Neural crest cell (in vitro differentiated cells): ENCODE measurements at regions not wholly inside any gene's neighbourhood (a gene's known extent, or its start where the extent isn't known, plus 50 kb on each side); places are given as distances from the start of the nearest gene placed in this dataset.
A peak's percentile ranks its signal among the peaks of the same experiment; 100 is the strongest.

Experiments
- DNase-seq: peaks from one replicate; pipeline ENCODE4 v3.0.0; 2021; ENCODE audit warnings: low read depth, mixed read lengths, low spot score
- H3K27ac Mint-ChIP-seq: one replicate; pipeline ENCODE4 v1.8.0; 2021; ENCODE audit warnings: mild to moderate bottlenecking, mixed read lengths; ENCODE audit not compliant: unreplicated experiment
- H3K27me3 Mint-ChIP-seq: 2 replicates; pipeline ENCODE4 v1.8.0; 2021; ENCODE audit warnings: low read depth, mild to moderate bottlenecking, mixed read lengths
- H3K36me3 Mint-ChIP-seq: 2 replicates; pipeline ENCODE4 v1.8.0; 2021; ENCODE audit warnings: low read depth, mild to moderate bottlenecking, mixed read lengths
- H3K4me1 Mint-ChIP-seq: 2 replicates; pipeline ENCODE4 v1.8.0; 2021; ENCODE audit warnings: mixed read lengths
- H3K4me3 Mint-ChIP-seq: one replicate; pipeline ENCODE4 v1.8.0; 2021; ENCODE audit warnings: mild to moderate bottlenecking, mixed read lengths
- H3K9me3 Mint-ChIP-seq: 2 replicates; pipeline ENCODE4 v1.8.0; 2021; ENCODE audit warnings: mixed read lengths
- TF ChIP-seq, protein P1 (sequence below): fragments of 200-600 bp; sonication (generic); conservative IDR thresholded peaks from 2 replicates; pipeline ENCODE4 v1.5.0; 2021; ENCODE audit warnings: antibody characterized with exemption, mild to moderate bottlenecking

DNA sequence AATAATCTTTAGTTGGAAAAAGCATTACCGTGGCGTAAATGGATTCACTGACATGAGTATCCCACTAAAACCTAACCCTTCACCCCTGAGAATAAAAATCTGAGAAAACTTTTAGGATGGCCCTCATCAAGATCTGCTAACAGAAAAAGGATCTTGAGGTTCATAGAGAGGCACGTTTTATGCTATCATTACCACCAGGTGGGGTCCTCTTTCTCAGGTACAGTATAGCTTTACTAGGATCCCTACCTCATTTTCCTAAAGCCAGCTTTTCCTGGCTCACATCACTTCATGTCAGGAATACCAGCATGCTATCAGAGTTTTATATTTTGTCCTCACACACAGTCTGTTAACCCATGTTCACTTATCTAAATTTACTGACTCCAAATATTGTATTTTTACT, 173.7 kb downstream of the POM121L12 start:
- Mint-ChIP-seq H3K9me3 (peaks cover 11% of the 10 kb centered on the region), H3K27me3 (no peaks in the 10 kb centered on the region), H3K27ac (no peak overlapping the region), H3K4me1 (no peaks in the 10 kb centered on the region), H3K4me3 (no peak overlapping the region), H3K36me3 (peaks cover 5% of the 10 kb centered on the region)
- DNase-seq, result no peak
- TF ChIP-seq, protein P1, sequence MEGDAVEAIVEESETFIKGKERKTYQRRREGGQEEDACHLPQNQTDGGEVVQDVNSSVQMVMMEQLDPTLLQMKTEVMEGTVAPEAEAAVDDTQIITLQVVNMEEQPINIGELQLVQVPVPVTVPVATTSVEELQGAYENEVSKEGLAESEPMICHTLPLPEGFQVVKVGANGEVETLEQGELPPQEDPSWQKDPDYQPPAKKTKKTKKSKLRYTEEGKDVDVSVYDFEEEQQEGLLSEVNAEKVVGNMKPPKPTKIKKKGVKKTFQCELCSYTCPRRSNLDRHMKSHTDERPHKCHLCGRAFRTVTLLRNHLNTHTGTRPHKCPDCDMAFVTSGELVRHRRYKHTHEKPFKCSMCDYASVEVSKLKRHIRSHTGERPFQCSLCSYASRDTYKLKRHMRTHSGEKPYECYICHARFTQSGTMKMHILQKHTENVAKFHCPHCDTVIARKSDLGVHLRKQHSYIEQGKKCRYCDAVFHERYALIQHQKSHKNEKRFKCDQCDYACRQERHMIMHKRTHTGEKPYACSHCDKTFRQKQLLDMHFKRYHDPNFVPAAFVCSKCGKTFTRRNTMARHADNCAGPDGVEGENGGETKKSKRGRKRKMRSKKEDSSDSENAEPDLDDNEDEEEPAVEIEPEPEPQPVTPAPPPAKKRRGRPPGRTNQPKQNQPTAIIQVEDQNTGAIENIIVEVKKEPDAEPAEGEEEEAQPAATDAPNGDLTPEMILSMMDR, result no peak

DNA sequence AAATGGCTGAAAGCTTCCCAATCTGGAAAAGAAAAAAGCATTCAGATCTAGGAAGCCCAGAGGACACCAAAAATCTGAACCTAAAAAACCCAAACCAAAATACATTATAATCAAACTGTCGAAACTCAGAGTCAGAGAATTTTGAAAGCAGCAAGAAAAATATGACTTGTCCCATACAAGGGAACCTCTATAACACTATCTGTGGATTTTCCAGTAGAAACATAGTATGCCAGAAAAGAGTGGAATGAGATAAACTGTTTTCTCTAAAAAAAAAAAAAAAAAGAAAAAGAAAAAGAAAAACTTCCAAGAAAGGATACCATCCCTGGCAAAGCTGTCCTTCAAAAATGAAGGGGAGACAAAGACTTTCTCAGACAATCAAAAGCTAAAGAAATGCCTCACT, 179.0 kb downstream of the POM121L12 start:
- peaks cover 22% of the 10 kb centered on the region for H3K27me3 Mint-ChIP-seq
- H3K9me3 Mint-ChIP-seq, result peaks cover 19% of the 10 kb centered on the region
- no peak overlapping the region for H3K27ac Mint-ChIP-seq
- TF ChIP-seq, protein P1, result no peak
- DNase-seq, result no peak
- H3K36me3 Mint-ChIP-seq, result peaks cover 12% of the 10 kb centered on the region
- peaks cover 6% of the 10 kb centered on the region for H3K4me1 Mint-ChIP-seq
- no peak overlapping the region for H3K4me3 Mint-ChIP-seq

DNA sequence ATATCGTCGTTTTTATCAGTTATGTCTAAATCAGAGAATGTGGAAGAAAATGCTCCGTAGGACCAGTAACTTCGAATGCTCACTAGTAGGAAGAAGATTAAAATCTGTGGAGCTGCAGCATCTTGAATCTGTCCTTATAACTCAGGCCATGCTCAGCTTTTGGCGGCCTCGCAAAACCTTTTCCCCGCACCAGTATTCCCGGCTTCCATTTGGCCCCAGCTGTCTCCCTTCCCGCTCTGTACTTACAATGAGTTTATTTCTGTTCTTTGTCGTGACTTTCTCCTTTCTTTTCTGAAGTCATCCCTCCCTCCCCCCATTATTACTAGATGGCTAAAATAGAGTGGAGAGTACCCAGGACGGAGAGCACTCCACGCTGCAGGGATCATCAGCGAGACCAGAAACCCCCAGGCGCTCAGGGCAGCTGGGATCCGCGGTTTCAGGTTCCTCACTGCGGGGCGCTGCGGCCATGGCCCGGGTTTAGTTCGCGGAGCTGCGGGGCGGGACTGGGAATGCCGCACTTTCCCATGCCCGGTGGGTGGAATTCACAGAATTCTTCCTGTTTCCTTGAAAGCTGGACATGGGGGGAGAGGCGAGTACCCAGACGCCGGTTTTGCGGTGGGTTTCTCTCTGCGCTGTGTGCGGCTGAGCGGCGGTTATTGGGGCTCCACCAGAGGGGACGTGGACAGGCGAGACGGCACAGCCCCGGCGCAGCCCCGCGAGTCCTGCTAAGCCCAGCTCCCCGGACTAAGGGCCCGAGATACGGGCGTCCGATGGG, 183.5 kb downstream of the POM121L12 start:
- DNase-seq, result peak; percentile 31
- H3K9me3 Mint-ChIP-seq, result peaks cover 11% of the 10 kb centered on the region
- peaks cover 37% of the 10 kb centered on the region for H3K27me3 Mint-ChIP-seq
- peak overlapping the region; percentile 89 for H3K4me3 Mint-ChIP-seq
- TF ChIP-seq, protein P1, result no peak
- peaks cover 8% of the 10 kb centered on the region for H3K36me3 Mint-ChIP-seq
- peak overlapping the region; percentile 95 for H3K27ac Mint-ChIP-seq
- H3K4me1 Mint-ChIP-seq, result peaks cover 6% of the 10 kb centered on the region

DNA sequence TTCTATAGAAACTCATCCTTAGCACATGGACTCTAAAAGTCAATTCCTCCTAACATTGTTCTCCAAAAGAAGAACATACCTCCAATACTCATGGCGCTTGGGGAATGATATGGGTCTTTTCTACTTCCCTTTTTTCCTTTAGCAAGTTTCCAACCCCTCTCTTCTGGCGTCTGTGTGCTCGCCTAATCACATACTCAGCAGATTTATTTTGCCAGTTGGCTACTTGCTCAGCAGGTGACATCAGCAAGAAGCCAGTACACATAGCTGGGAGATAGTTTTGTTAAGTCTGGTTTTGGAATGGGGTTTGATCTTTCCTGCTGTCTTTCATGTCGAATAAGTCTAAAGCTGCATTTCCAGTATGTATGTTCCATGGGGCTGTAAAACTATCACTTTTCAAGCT, 193.8 kb downstream of the POM121L12 start:
- H3K4me1 Mint-ChIP-seq, result no peaks in the 10 kb centered on the region
- H3K27me3 Mint-ChIP-seq, result no peaks in the 10 kb centered on the region
- H3K36me3 Mint-ChIP-seq, result no peaks in the 10 kb centered on the region
- no peak overlapping the region for H3K27ac Mint-ChIP-seq
- DNase-seq, result no peak
- TF ChIP-seq, protein P1, result no peak
- H3K4me3 Mint-ChIP-seq, result no peak overlapping the region
- H3K9me3 Mint-ChIP-seq, result no peaks in the 10 kb centered on the region

DNA sequence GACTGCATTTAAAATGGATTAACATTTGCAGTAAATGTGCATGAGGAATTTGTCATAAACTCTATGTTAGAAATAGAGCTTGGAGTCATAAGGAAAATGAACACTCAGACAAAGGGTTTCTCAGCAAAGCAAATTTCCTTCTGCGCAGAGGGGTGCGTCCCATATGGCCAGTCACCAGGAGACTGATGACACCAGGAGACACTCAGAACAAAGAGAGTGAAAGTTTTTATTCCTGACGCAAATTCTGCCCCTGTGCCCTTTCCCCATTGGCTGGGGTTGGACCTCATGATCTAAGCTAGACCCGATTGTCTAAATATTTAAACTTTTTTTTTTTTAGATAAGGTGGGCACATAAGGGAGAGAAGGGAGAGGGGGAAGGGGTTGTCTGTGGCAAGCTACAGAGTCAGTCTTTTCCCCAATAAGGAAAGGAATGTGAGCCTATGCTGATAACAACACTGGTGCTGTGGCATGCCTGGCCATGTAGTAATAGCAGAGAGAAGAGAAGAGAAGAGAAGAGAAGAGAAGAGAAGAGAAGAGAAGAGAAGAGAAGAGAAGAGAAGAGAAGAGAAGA, 202.0 kb downstream of the POM121L12 start:
- no peak for DNase-seq
- TF ChIP-seq, protein P1, result no peak
- H3K9me3 Mint-ChIP-seq, result peaks cover 4% of the 10 kb centered on the region
- H3K27me3 Mint-ChIP-seq, result no peaks in the 10 kb centered on the region
- H3K27ac Mint-ChIP-seq, result no peak overlapping the region
- H3K36me3 Mint-ChIP-seq, result no peaks in the 10 kb centered on the region
- no peak overlapping the region for H3K4me3 Mint-ChIP-seq
- peaks cover 3% of the 10 kb centered on the region for H3K4me1 Mint-ChIP-seq
